HCT116 (cell line): ENCODE measurements at regions not wholly inside any gene's neighbourhood (a gene's known extent, or its start where the extent isn't known, plus 50 kb on each side); places are given as distances from the start of the nearest gene placed in this dataset.

Experiments
- ATAC-seq: fragments of 200-7000 bp; cut with Tn5 transposase; 2 replicates; pipeline ENCODE4 v1.9.1; 2020; ENCODE audit warnings: mild to moderate bottlenecking, moderate library complexity
- BruUV-seq: library from RNA; stranded (reverse); fragments of 400-500 nt; replicated peaks from 2 replicates; lab custom pipeline; 2021; lab: Mats Ljungman, UMichigan
- CTCF ChIA-PET: fragments of 300-600 bp; sonication (Branson Sonifier 250); formaldehyde crosslinking; loops from one replicate; lab custom pipeline; 2021; ENCODE audit warnings: antibody characterized with exemption; lab: Charles Lee
- POLR2A ChIA-PET: fragments of 300-600, 350-600 bp; sonication (Branson Sonifier 250); formaldehyde crosslinking; loops from one replicate; lab custom pipeline; 2021; ENCODE audit warnings: antibody characterized with exemption; lab: Charles Lee
- RAD21 ChIA-PET, 2 experiments: fragments of 300-600 bp; sonication (Branson Sonifier 250); formaldehyde crosslinking; loops; one replicate each; lab custom pipeline; 2023; ENCODE audit warnings: low total read pairs in 2 of 2; ENCODE audit not compliant: uncharacterized antibody in 2 of 2, unreplicated experiment in 2 of 2, low non-redundant PET in 1 of 2; lab: Charles Lee
- DNase-seq: peaks from one replicate; pipeline ENCODE4 v3.0.0-alpha.2; 2010; ENCODE audit warnings: low read depth, low spot score
- H2AFZ ChIP-seq: fragments of 200-600 bp; shearing (Covaris generic), sonication (generic); 2 replicates; pipeline ENCODE4 v1.6.1; 2017; ENCODE audit warnings: low read depth, mixed run types, mixed read lengths, antibody characterized with exemption, low read length; ENCODE audit not compliant: poor library complexity, severe bottlenecking
- H3K27ac ChIP-seq: 2 replicates; pipeline ENCODE4 v1.5.1; 2012; ENCODE audit warnings: low read depth, low read length
- H3K27me3 ChIP-seq: fragments of 200-600 bp; sonication (generic); 2 replicates; pipeline ENCODE4 v1.6.1; 2016; ENCODE audit warnings: mixed run types, low read length, mixed read lengths; ENCODE audit not compliant: insufficient read depth
- H3K36me3 ChIP-seq, 2 experiments: fragments of 200-500 bp in 1 of 2; fragments of 200-600 bp in 1 of 2; sonication (Bioruptor generic) in 1 of 2; sonication (generic) in 1 of 2; 2 replicates each; pipeline versions ENCODE4 v1.5.1 to v1.6.1; 2014 to 2016; ENCODE audit warnings: low read length in 2 of 2, inconsistent platforms in 1 of 2, mixed read lengths in 1 of 2, mixed run types in 1 of 2; ENCODE audit not compliant: insufficient read depth in 2 of 2, control insufficient read depth in 1 of 2
- H3K4me1 ChIP-seq, 2 experiments: fragments of 200-600 bp in 1 of 2; sonication (generic) in 1 of 2; 2 replicates each; pipeline versions ENCODE4 v1.5.1 to v1.6.1; 2012 to 2017; ENCODE audit warnings: low read length in 2 of 2, inconsistent platforms in 1 of 2, mild to moderate bottlenecking in 1 of 2, mixed read lengths in 1 of 2, mixed run types in 1 of 2, moderate library complexity in 1 of 2; ENCODE audit not compliant: insufficient read depth in 2 of 2, control insufficient read depth in 1 of 2
- H3K4me2 ChIP-seq: fragments of 200-600 bp; sonication (generic); 2 replicates; pipeline ENCODE4 v1.6.1; 2017; ENCODE audit warnings: mixed run types, low read length, mixed read lengths
- H3K4me3 ChIP-seq, 2 experiments: fragments of 200-600 bp in 1 of 2; sonication (generic) in 1 of 2; replicated peaks in 1 of 2; 2 replicates each; pipeline ENCODE4 v1.5.1; 2011 to 2016; ENCODE audit warnings: low read length in 2 of 2, control low read depth in 1 of 2, low read depth in 1 of 2, mild to moderate bottlenecking in 1 of 2, mixed read lengths in 1 of 2, mixed run types in 1 of 2
- H3K79me2 ChIP-seq: fragments of 200-600 bp; sonication (generic); 2 replicates; pipeline ENCODE4 v1.6.1; 2017; ENCODE audit warnings: mild to moderate bottlenecking, mixed run types, low read length, moderate library complexity, mixed read lengths; ENCODE audit not compliant: insufficient read depth
- H3K9ac ChIP-seq: fragments of 200-600 bp; sonication (generic); 2 replicates; pipeline ENCODE4 v1.6.1; 2016; ENCODE audit warnings: low read length, mixed read lengths
- H3K9me2 ChIP-seq: fragments of 200-600 bp; sonication (generic), shearing (Covaris generic); 2 replicates; pipeline ENCODE4 v1.6.1; 2017; ENCODE audit warnings: mixed run types, mild to moderate bottlenecking, moderate library complexity; ENCODE audit not compliant: insufficient read depth
- H3K9me3 ChIP-seq, 2 experiments: fragments of 200-500 bp in 1 of 2; fragments of 200-600 bp in 1 of 2; sonication (Bioruptor generic) in 1 of 2; sonication (generic) in 1 of 2; 2 replicates each; pipeline ENCODE4 v1.6.1; 2014 to 2017; ENCODE audit warnings: low read length in 2 of 2, mixed read lengths in 2 of 2, inconsistent platforms in 1 of 2, low read depth in 1 of 2, mild to moderate bottlenecking in 1 of 2, mixed run types in 1 of 2, moderate library complexity in 1 of 2; ENCODE audit not compliant: control insufficient read depth in 1 of 2, insufficient read depth in 1 of 2
- H4K20me1 ChIP-seq: fragments of 200-600 bp; sonication (generic), shearing (Covaris generic); 2 replicates; pipeline ENCODE4 v1.6.1; 2017; ENCODE audit warnings: mixed run types, mild to moderate bottlenecking, moderate library complexity; ENCODE audit not compliant: insufficient read depth
- CEBPB ChIP-seq: IDR thresholded peaks from 2 replicates; pipeline ENCODE4 v1.6.1; 2012; ENCODE audit warnings: low read depth
- EGR1 ChIP-seq: IDR thresholded peaks from 2 replicates; pipeline ENCODE4 v1.6.1; 2012; ENCODE audit warnings: low read depth
- EZH2 ChIP-seq: fragments of 200-600 bp; sonication (generic); IDR thresholded peaks from 2 replicates; pipeline ENCODE4 v1.6.1; 2017; ENCODE audit warnings: antibody characterized with exemption, mixed run types
- JUND ChIP-seq: IDR thresholded peaks from 2 replicates; pipeline ENCODE4 v1.6.1; 2012
- POLR2A ChIP-seq: IDR thresholded peaks from 2 replicates; pipeline ENCODE4 v1.7.0; 2011; ENCODE audit warnings: borderline replicate concordance; ENCODE audit not compliant: insufficient read depth, insufficient read length; ENCODE audit errors: extremely low read depth
- POLR2AphosphoS5 ChIP-seq: IDR thresholded peaks from 2 replicates; pipeline ENCODE4 v1.6.1; 2011; ENCODE audit warnings: mild to moderate bottlenecking, low read depth, low read length, moderate library complexity
- ZNF274 ChIP-seq: fragments of 200-500 bp; sonication (Bioruptor generic); IDR thresholded peaks from 2 replicates; pipeline ENCODE4 v1.6.1; 2014; ENCODE audit warnings: mild to moderate bottlenecking, low read depth, low read length, inconsistent platforms
- intact Hi-C: fragments of 100-400 bp; cut with micrococcal nuclease; formaldehyde crosslinking; loops from 2 replicates; pipeline ENCODE4 v1.10.0; 2022
- TF ChIP-seq, protein P1 (sequence below), 3 experiments: fragments of 200-600 bp in 1 of 3; sonication (generic) in 1 of 3; IDR thresholded peaks in 2 of 3; conservative IDR thresholded peaks in 1 of 3; 2 replicates each; pipeline ENCODE4 v1.5.1; 2012 to 2017; ENCODE audit warnings: low read depth in 2 of 3, low read length in 2 of 3, antibody characterized with exemption in 1 of 3, borderline replicate concordance in 1 of 3, control low read depth in 1 of 3, mild to moderate bottlenecking in 1 of 3, mixed read lengths in 1 of 3, mixed run types in 1 of 3, moderate library complexity in 1 of 3; ENCODE audit not compliant: insufficient read depth in 1 of 3
- TF ChIP-seq, protein P2 (sequence below): IDR thresholded peaks from 2 replicates; pipeline ENCODE4 v1.6.1; 2012; ENCODE audit warnings: low read depth

DNA sequence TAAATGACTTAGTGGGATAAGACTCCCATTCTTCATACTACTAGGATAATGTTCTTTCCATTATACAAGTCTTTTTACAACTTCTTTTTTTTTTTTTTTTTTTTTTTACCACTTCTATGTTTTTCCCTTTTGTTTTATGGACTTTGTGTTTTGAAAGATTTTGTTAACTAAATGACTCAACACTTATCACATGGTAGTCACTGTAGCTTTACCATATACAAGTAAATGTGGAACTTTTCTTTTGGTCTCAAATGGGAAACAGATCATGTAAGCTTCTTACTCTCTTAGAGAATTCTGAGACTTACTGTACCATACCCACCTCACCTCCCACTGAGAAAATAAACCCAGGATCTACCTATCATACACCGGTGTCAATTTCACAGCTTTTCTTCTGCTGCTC is 590.3 kb upstream of the CDH2 start:
- BruUV-seq = no TSS peak
- no peak for DNase-seq

DNA sequence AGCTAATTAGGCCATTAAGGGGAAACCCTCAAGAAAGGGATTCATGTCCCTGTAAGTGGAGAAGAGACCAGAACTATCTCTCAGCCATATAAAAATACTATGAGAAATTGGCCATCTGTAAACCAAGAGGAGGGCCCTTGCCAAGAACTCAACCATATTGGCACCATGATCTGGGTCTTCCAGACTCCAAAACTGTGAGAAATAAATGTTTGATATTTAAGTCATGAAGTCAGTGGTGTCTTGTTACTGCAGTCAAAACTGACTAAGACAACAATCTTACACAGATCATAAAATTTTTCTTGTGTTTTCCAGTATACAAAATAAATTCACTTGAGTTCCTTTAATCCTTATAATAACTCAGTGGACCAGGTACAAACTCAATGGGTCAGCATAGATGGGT is 589.8 kb upstream of the CDH2 start:
- Histone ChIP-seq H3K9me2 (no peaks in the 10 kb centered on the region), H3K9ac (no peak overlapping the region), H3K79me2 (no peaks in the 10 kb centered on the region), H2AFZ (no peak overlapping the region), H3K27me3 (no peaks in the 10 kb centered on the region), H3K4me3 (no peak overlapping the region), H4K20me1 (no peaks in the 10 kb centered on the region), H3K4me1 (no peaks in the 10 kb centered on the region), H3K4me2 (no peak overlapping the region), H3K36me3 (no peaks in the 10 kb centered on the region), H3K9me3 (no peaks in the 10 kb centered on the region)
- intact Hi-C loops = no loop called here
- no peak for DNase-seq
- no TSS peak for BruUV-seq
- POLR2A ChIA-PET = no interaction called here
- CTCF ChIA-PET = no interaction called here
- RAD21 ChIA-PET = no interaction called here
- ATAC-seq = no peak
- TF ChIP-seq JUND = no peak
- no peak for TF ChIP-seq CEBPB
- TF ChIP-seq, protein P1, sequence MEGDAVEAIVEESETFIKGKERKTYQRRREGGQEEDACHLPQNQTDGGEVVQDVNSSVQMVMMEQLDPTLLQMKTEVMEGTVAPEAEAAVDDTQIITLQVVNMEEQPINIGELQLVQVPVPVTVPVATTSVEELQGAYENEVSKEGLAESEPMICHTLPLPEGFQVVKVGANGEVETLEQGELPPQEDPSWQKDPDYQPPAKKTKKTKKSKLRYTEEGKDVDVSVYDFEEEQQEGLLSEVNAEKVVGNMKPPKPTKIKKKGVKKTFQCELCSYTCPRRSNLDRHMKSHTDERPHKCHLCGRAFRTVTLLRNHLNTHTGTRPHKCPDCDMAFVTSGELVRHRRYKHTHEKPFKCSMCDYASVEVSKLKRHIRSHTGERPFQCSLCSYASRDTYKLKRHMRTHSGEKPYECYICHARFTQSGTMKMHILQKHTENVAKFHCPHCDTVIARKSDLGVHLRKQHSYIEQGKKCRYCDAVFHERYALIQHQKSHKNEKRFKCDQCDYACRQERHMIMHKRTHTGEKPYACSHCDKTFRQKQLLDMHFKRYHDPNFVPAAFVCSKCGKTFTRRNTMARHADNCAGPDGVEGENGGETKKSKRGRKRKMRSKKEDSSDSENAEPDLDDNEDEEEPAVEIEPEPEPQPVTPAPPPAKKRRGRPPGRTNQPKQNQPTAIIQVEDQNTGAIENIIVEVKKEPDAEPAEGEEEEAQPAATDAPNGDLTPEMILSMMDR (IDR thresholded peaks at IDR 0.05 in 2 of 3, conservative IDR thresholded peaks at IDR 0.05 in 1 of 3; ENCODE audit: borderline replicate concordance in 1 of 3, insufficient read depth in 1 of 3, low read depth in 2 of 3, low read length in 2 of 3) = no peak
- TF ChIP-seq, protein P2, sequence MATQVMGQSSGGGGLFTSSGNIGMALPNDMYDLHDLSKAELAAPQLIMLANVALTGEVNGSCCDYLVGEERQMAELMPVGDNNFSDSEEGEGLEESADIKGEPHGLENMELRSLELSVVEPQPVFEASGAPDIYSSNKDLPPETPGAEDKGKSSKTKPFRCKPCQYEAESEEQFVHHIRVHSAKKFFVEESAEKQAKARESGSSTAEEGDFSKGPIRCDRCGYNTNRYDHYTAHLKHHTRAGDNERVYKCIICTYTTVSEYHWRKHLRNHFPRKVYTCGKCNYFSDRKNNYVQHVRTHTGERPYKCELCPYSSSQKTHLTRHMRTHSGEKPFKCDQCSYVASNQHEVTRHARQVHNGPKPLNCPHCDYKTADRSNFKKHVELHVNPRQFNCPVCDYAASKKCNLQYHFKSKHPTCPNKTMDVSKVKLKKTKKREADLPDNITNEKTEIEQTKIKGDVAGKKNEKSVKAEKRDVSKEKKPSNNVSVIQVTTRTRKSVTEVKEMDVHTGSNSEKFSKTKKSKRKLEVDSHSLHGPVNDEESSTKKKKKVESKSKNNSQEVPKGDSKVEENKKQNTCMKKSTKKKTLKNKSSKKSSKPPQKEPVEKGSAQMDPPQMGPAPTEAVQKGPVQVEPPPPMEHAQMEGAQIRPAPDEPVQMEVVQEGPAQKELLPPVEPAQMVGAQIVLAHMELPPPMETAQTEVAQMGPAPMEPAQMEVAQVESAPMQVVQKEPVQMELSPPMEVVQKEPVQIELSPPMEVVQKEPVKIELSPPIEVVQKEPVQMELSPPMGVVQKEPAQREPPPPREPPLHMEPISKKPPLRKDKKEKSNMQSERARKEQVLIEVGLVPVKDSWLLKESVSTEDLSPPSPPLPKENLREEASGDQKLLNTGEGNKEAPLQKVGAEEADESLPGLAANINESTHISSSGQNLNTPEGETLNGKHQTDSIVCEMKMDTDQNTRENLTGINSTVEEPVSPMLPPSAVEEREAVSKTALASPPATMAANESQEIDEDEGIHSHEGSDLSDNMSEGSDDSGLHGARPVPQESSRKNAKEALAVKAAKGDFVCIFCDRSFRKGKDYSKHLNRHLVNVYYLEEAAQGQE = no peak
- no peak for TF ChIP-seq POLR2AphosphoS5
- no peak for TF ChIP-seq EGR1
- no peak for TF ChIP-seq EZH2
- TF ChIP-seq, all 23 proteins: peak for 0
- H3K27ac ChIP-seq = no peak overlapping the region

More for the DNA sequence above, 590.3 kb upstream of the CDH2 start:
- no peak for ATAC-seq
- H3K4me3 ChIP-seq = no peak overlapping the region
- no peak overlapping the region for H3K27ac ChIP-seq
- intact Hi-C loops = no loop called here
- no peaks in the 10 kb centered on the region for H4K20me1 ChIP-seq
- no peaks in the 10 kb centered on the region for H3K27me3 ChIP-seq
- H3K79me2 ChIP-seq = no peaks in the 10 kb centered on the region
- TF ChIP-seq POLR2AphosphoS5 (no peak), POLR2A (no peak), ZNF274 (no peak)
- TF ChIP-seq, protein P1 (IDR thresholded peaks at IDR 0.05 in 2 of 3, conservative IDR thresholded peaks at IDR 0.05 in 1 of 3; ENCODE audit: borderline replicate concordance in 1 of 3, insufficient read depth in 1 of 3, low read depth in 2 of 3, low read length in 2 of 3) = no peak
- no peaks in the 10 kb centered on the region for H3K9me3 ChIP-seq
- H3K36me3 ChIP-seq = no peaks in the 10 kb centered on the region
- H3K9ac ChIP-seq = no peak overlapping the region
- ChIA-PET RAD21 (no interaction called here), CTCF (no interaction called here), POLR2A (no interaction called here)
- H2AFZ ChIP-seq = no peak overlapping the region
- H3K9me2 ChIP-seq = no peaks in the 10 kb centered on the region
- no peaks in the 10 kb centered on the region for H3K4me1 ChIP-seq
- H3K4me2 ChIP-seq = no peak overlapping the region
